H9 (cell line): ENCODE measurements at regions not wholly inside any gene's neighbourhood (a gene's known extent, or its start where the extent isn't known, plus 50 kb on each side); places are given as distances from the start of the nearest gene placed in this dataset.

Experiments
- DNase-seq: peaks from one replicate; pipeline ENCODE4 v3.0.0-alpha.2; 2017
- H2AFZ ChIP-seq: one replicate; pipeline ENCODE4 v1.6.1; 2013; ENCODE audit warnings: mild to moderate bottlenecking, low read length, control low read depth, moderate library complexity
- H2AK5ac ChIP-seq: 2 replicates; pipeline ENCODE4 v1.6.1; 2013; ENCODE audit warnings: low read length, control low read depth, mixed read lengths; ENCODE audit not compliant: insufficient read length
- H2BK120ac ChIP-seq: one replicate; pipeline ENCODE4 v1.6.1; 2013; ENCODE audit warnings: low read depth, mild to moderate bottlenecking, low read length, control low read depth, inconsistent platforms; ENCODE audit not compliant: poor library complexity, severe bottlenecking
- H2BK12ac ChIP-seq: 2 replicates; pipeline ENCODE4 v1.6.1; 2013; ENCODE audit warnings: low read length, control low read depth, mixed read lengths, low read depth; ENCODE audit not compliant: insufficient read length
- H2BK15ac ChIP-seq: 2 replicates; pipeline ENCODE4 v1.6.1; 2013; ENCODE audit warnings: low read depth, low read length, control low read depth
- H2BK20ac ChIP-seq: one replicate; pipeline ENCODE4 v1.6.1; 2013; ENCODE audit warnings: low read depth, mild to moderate bottlenecking, low read length, control low read depth, inconsistent platforms; ENCODE audit not compliant: poor library complexity, severe bottlenecking
- H2BK5ac ChIP-seq: 2 replicates; pipeline ENCODE4 v1.6.1; 2013; ENCODE audit warnings: low read length, control low read depth, mixed read lengths; ENCODE audit not compliant: insufficient read length
- H3K14ac ChIP-seq: 2 replicates; pipeline ENCODE4 v1.6.1; 2013; ENCODE audit warnings: low read length, control low read depth; ENCODE audit not compliant: insufficient read depth
- H3K18ac ChIP-seq: 2 replicates; pipeline ENCODE4 v1.6.1; 2013; ENCODE audit warnings: low read depth, mild to moderate bottlenecking, mixed read lengths, low read length, control low read depth; ENCODE audit not compliant: insufficient read length
- H3K23ac ChIP-seq: 2 replicates; pipeline ENCODE4 v1.6.1; 2013; ENCODE audit warnings: low read length, control low read depth, mixed read lengths, low read depth; ENCODE audit not compliant: insufficient read length
- H3K23me2 ChIP-seq: 2 replicates; pipeline ENCODE4 v1.6.1; 2013; ENCODE audit warnings: low read depth, mild to moderate bottlenecking, mixed read lengths, low read length, control low read depth; ENCODE audit not compliant: insufficient read length, poor library complexity, severe bottlenecking
- H3K27ac ChIP-seq: 2 replicates; pipeline ENCODE4 v1.5.1; 2013; ENCODE audit warnings: low read length, control low read depth, mixed read lengths, low read depth; ENCODE audit not compliant: insufficient read length
- H3K27me3 ChIP-seq: 2 replicates; pipeline ENCODE4 v1.6.1; 2013; ENCODE audit warnings: low read length, control low read depth, inconsistent platforms; ENCODE audit not compliant: insufficient read depth
- H3K4ac ChIP-seq: 2 replicates; pipeline ENCODE4 v1.6.1; 2013; ENCODE audit warnings: low read depth, mild to moderate bottlenecking, control low read depth, inconsistent platforms, low read length, moderate library complexity
- H3K4me1 ChIP-seq: 2 replicates; pipeline ENCODE4 v1.6.1; 2013; ENCODE audit warnings: low read length, control low read depth, inconsistent platforms; ENCODE audit not compliant: insufficient read depth
- H3K4me2 ChIP-seq: 2 replicates; pipeline ENCODE4 v1.6.1; 2013; ENCODE audit warnings: low read length, control low read depth, mixed read lengths; ENCODE audit not compliant: insufficient read length, insufficient read depth
- H3K56ac ChIP-seq: 2 replicates; pipeline ENCODE4 v1.6.1; 2013; ENCODE audit warnings: low read depth, mild to moderate bottlenecking, mixed read lengths, low read length, control low read depth; ENCODE audit not compliant: insufficient read length
- H3K79me1 ChIP-seq: 2 replicates; pipeline ENCODE4 v1.6.1; 2013; ENCODE audit warnings: low read depth, mild to moderate bottlenecking, moderate library complexity, low read length, control low read depth, inconsistent platforms; ENCODE audit not compliant: insufficient read depth, poor library complexity, severe bottlenecking
- H3K79me2 ChIP-seq: 2 replicates; pipeline ENCODE4 v1.6.1; 2013; ENCODE audit warnings: low read length, control low read depth, inconsistent platforms; ENCODE audit not compliant: insufficient read depth
- H3K9ac ChIP-seq: 2 replicates; pipeline ENCODE4 v1.6.1; 2013; ENCODE audit warnings: low read length, control low read depth, mixed read lengths; ENCODE audit not compliant: insufficient read length; ENCODE audit errors: extremely low read depth
- H3K9me3 ChIP-seq: one replicate; pipeline ENCODE4 v1.6.1; 2013; ENCODE audit warnings: low read depth, low read length, inconsistent platforms; ENCODE audit not compliant: control insufficient read depth
- H3T11ph ChIP-seq: one replicate; pipeline ENCODE4 v1.6.1; 2013; ENCODE audit warnings: mild to moderate bottlenecking, low read length, control low read depth, inconsistent platforms
- H4K20me1 ChIP-seq: one replicate; pipeline ENCODE4 v1.6.1; 2013; ENCODE audit not compliant: control insufficient read depth, insufficient read length, insufficient read depth
- H4K5ac ChIP-seq: 2 replicates; pipeline ENCODE4 v1.6.1; 2013; ENCODE audit warnings: low read depth, mild to moderate bottlenecking, mixed read lengths, low read length, control low read depth; ENCODE audit not compliant: insufficient read length
- H4K8ac ChIP-seq: replicated peaks from 2 replicates; pipeline ENCODE4 v1.6.1; 2013; ENCODE audit warnings: low read length, control low read depth, mixed read lengths, low read depth; ENCODE audit not compliant: insufficient read length
- H4K91ac ChIP-seq: 2 replicates; pipeline ENCODE4 v1.6.1; 2013; ENCODE audit warnings: low read depth, mild to moderate bottlenecking, moderate library complexity, mixed read lengths, low read length, control low read depth; ENCODE audit not compliant: insufficient read length
- H3K27ac Mint-ChIP-seq, 3 experiments: 2 replicates in 2 of 3; 3 replicates in 1 of 3; pipeline ENCODE4 v1.8.0; 2020 to 2021; ENCODE audit warnings: mixed read lengths in 3 of 3, mild to moderate bottlenecking in 1 of 3, moderate library complexity in 1 of 3
- H3K27me3 Mint-ChIP-seq: 2 replicates; pipeline ENCODE4 v1.8.0; 2021; ENCODE audit warnings: low read depth, mild to moderate bottlenecking, moderate library complexity, mixed read lengths
- H3K36me3 Mint-ChIP-seq, 3 experiments: 2 replicates in 2 of 3; 3 replicates in 1 of 3; pipeline ENCODE4 v1.8.0; 2020 to 2021; ENCODE audit warnings: low read depth in 3 of 3, mixed read lengths in 3 of 3; ENCODE audit not compliant: insufficient read depth in 1 of 3
- H3K4me1 Mint-ChIP-seq, 2 experiments: 2 replicates each; pipeline ENCODE4 v1.8.0; 2020; ENCODE audit warnings: mixed read lengths in 2 of 2
- H3K4me3 Mint-ChIP-seq, 2 experiments: 2 replicates in 1 of 2; 3 replicates in 1 of 2; pipeline ENCODE4 v1.8.0; 2020 to 2021; ENCODE audit warnings: mild to moderate bottlenecking in 2 of 2, mixed read lengths in 2 of 2, moderate library complexity in 1 of 2
- H3K9me3 Mint-ChIP-seq, 2 experiments: 2 replicates in 1 of 2; 3 replicates in 1 of 2; pipeline ENCODE4 v1.8.0; 2020; ENCODE audit warnings: mild to moderate bottlenecking in 2 of 2, mixed read lengths in 2 of 2, moderate library complexity in 1 of 2
- CTCF ChIP-seq: fragments of 200-600 bp; sonication (generic); conservative IDR thresholded peaks from 3 replicates; pipeline ENCODE4 v1.8.0; 2021; ENCODE audit warnings: antibody characterized with exemption, mild to moderate bottlenecking
- WGBS: extraction: QIAGEN DNeasy Blood & Tissue Kit; methylation state at CpG from one replicate; pipeline ENCODE4 v1.1.7; 2013; ENCODE audit warnings: missing lambda C conversion rate, low lambda C conversion rate, mixed read lengths; ENCODE audit not compliant: insufficient read length; ENCODE audit errors: extremely low coverage; 5-methylcytosine and 5-hydroxymethylcytosine counted together

GRCh38 chr2:176589825-176590440 lies 320.7 kb downstream of the MTX2 start:
- Mint-ChIP-seq H3K4me3 (no peak overlapping the region), H3K27ac (no peak overlapping the region), H3K36me3 (no peaks in the 10 kb centered on the region), H3K27me3 (peaks cover 8% of the 10 kb centered on the region), H3K4me1 (peaks cover 0 to 3% of the 10 kb centered on the region in 2 experiments; a peak in 1 of 4 replicates), H3K9me3 (no peaks in the 10 kb centered on the region; a peak in 1 of 5 replicates)
- H3K4me2 ChIP-seq, result no peak overlapping the region
- no peak overlapping the region for H3K23ac ChIP-seq
- no peak for TF ChIP-seq CTCF
- no peak overlapping the region for H3K14ac ChIP-seq
- no peak overlapping the region for H3K56ac ChIP-seq
- H4K8ac ChIP-seq, result no peak overlapping the region
- H3K23me2 ChIP-seq, result no peaks in the 10 kb centered on the region
- no peak overlapping the region for H2BK120ac ChIP-seq
- H2AFZ ChIP-seq, result no peak overlapping the region
- H2BK15ac ChIP-seq, result no peak overlapping the region
- no peak overlapping the region for H2BK5ac ChIP-seq
- no peak overlapping the region for H4K91ac ChIP-seq
- H3K27me3 ChIP-seq, result no peaks in the 10 kb centered on the region
- no peak overlapping the region for H3K4ac ChIP-seq
- no CpG with 5 or more reads among the region's 11 CpGs for WGBS
- H3K79me1 ChIP-seq, result no peaks in the 10 kb centered on the region
- H3K79me2 ChIP-seq, result no peaks in the 10 kb centered on the region
- no peak overlapping the region for H3K27ac ChIP-seq
- H4K5ac ChIP-seq, result no peak overlapping the region
- no peak overlapping the region for H3K9ac ChIP-seq
- H2BK20ac ChIP-seq, result no peak overlapping the region
- no peaks in the 10 kb centered on the region for H4K20me1 ChIP-seq
- H3K18ac ChIP-seq, result no peak overlapping the region
- no peaks in the 10 kb centered on the region for H3K9me3 ChIP-seq
- H3K4me1 ChIP-seq, result no peaks in the 10 kb centered on the region
- no peak overlapping the region for H2AK5ac ChIP-seq
- no peak overlapping the region for H3T11ph ChIP-seq
- DNase-seq, result no peak
- no peak overlapping the region for H2BK12ac ChIP-seq
